ENCODE measurements at regions not wholly inside any gene's neighbourhood (a gene's known extent, or its start where the extent isn't known, plus 50 kb on each side); places are given as distances from the start of the nearest gene placed in this dataset.
A peak's percentile ranks its signal among the peaks of the same experiment; 100 is the strongest.
"Not testable (repeated sequence)": the region's sequence is repeated elsewhere in the genome, so short reads cannot be mapped to it uniquely, and the experiment has no call there.

- H3K9me3 ChIP-seq (ENCODE audit: control insufficient read depth, insufficient read depth, low read depth, low read length); H3K9ac ChIP-seq (ENCODE audit: low read length); H3K27ac ChIP-seq (ENCODE audit: low read depth, low read length); H3K4me1 ChIP-seq (ENCODE audit: control insufficient read depth, insufficient read depth, low read length); H3K36me3 ChIP-seq (ENCODE audit: control insufficient read depth, insufficient read depth, low read length): not testable (repeated sequence)
- Histone ChIP-seq H3K4me3 (ENCODE audit: low read depth, low read length) (peak overlapping the region; percentile 91), H3K27me3 (ENCODE audit: control insufficient read depth, insufficient read depth, low read length) (peaks cover 23% of the 10 kb centered on the region)
Measured at GRCh38 chr6:28836703-28837102, 87.1 kb downstream of the TRIM27 start.

DNA sequence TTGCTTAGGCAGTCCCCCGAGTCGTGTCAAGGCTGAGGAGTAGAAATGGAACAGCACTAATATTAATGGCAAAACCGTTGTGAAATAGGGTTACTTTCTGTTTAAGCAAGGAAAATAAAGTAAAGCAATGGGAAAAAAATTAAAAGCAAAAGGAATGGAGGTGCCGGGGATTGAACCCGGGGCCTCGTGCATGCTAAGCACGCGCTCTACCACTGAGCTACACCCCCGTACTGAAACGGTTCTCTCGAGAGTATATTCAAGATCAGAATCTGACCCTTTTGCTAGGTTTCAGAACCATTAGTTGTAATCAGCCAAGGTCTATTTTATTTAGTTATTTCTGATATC, 85.5 kb downstream of the TRIM27 start:
- Histone ChIP-seq H3K36me3 (ENCODE audit: control insufficient read depth, insufficient read depth, low read length) (no peaks in the 10 kb centered on the region), H3K9ac (ENCODE audit: low read length) (peak overlapping the region; percentile 78), H3K27me3 (ENCODE audit: control insufficient read depth, insufficient read depth, low read length) (peaks cover 22% of the 10 kb centered on the region), H3K9me3 (ENCODE audit: control insufficient read depth, insufficient read depth, low read depth, low read length) (no peaks in the 10 kb centered on the region), H3K4me1 (ENCODE audit: control insufficient read depth, insufficient read depth, low read length) (no peaks in the 10 kb centered on the region), H3K27ac (ENCODE audit: low read depth, low read length) (0 out of 2 replicates have a peak overlapping the region, but pooled peaks have one; percentile 15), H3K4me3 (ENCODE audit: low read depth, low read length) (peak overlapping the region; percentile 91)

GRCh38 chr6:28838634-28839442, 84.9 kb downstream of the TRIM27 start:
- no peaks in the 10 kb centered on the region for H3K4me1 ChIP-seq (ENCODE audit: control insufficient read depth, insufficient read depth, low read length)
- H3K4me3 ChIP-seq (ENCODE audit: low read depth, low read length) = peak overlapping the region; percentile 91
- no peaks in the 10 kb centered on the region for H3K36me3 ChIP-seq (ENCODE audit: control insufficient read depth, insufficient read depth, low read length)
- peak overlapping the region; percentile 72 for H3K9ac ChIP-seq (ENCODE audit: low read length)
- no peaks in the 10 kb centered on the region for H3K9me3 ChIP-seq (ENCODE audit: control insufficient read depth, insufficient read depth, low read depth, low read length)
- H3K27me3 ChIP-seq (ENCODE audit: control insufficient read depth, insufficient read depth, low read length) = peaks cover 16% of the 10 kb centered on the region
- peak overlapping the region; percentile 11; the same call in 1 of the 2 replicates for H3K27ac ChIP-seq (ENCODE audit: low read depth, low read length)

DNA sequence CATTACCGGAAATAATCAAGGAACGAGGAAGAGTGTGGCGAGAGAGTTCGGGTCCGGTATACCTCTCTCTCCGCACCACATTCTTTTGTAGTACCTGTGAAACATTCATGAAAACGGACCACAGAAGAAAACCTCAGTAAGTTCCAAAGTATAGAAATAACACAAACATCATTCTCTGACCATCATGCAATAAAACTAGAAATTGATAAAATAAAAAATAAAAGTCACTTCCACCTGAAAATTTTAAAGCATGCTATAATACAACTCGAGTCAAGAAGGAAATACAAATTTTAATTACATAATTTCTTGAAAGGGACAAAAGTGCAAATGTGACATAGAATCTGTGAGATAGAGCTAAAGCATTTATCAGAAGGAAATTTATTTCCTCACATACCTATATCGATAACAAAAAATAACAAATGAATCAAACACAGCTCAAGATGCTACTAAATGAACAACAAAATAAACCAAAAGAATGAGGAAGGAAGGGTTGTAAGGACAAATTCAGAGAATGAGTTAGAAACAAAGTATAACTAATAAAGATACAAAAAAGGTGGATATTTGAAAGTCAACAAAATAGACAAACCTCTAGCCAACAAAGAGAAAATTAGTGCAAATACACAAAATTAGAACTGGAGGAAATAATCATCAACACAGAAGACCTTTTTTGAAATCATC, 84.2 kb downstream of the TRIM27 start:
- H3K9ac ChIP-seq (ENCODE audit: low read length) = no peak overlapping the region
- H3K27ac ChIP-seq (ENCODE audit: low read depth, low read length) = no peak overlapping the region

GRCh38 chr6:28841290-28841689, 82.5 kb downstream of the TRIM27 start:
- peaks cover 12% of the 10 kb centered on the region for H3K27me3 ChIP-seq (ENCODE audit: control insufficient read depth, insufficient read depth, low read length)
- H3K36me3 ChIP-seq (ENCODE audit: control insufficient read depth, insufficient read depth, low read length) = no peaks in the 10 kb centered on the region
- H3K4me1 ChIP-seq (ENCODE audit: control insufficient read depth, insufficient read depth, low read length) = no peaks in the 10 kb centered on the region
- no peak overlapping the region for H3K9ac ChIP-seq (ENCODE audit: low read length)
- no peaks in the 10 kb centered on the region for H3K9me3 ChIP-seq (ENCODE audit: control insufficient read depth, insufficient read depth, low read depth, low read length)
- no peak overlapping the region for H3K4me3 ChIP-seq (ENCODE audit: low read depth, low read length)
- H3K27ac ChIP-seq (ENCODE audit: low read depth, low read length) = no peak overlapping the region

More for the DNA sequence above, 84.2 kb downstream of the TRIM27 start:
- peaks cover 12% of the 10 kb centered on the region for H3K27me3 ChIP-seq (ENCODE audit: control insufficient read depth, insufficient read depth, low read length)
- no peaks in the 10 kb centered on the region for H3K9me3 ChIP-seq (ENCODE audit: control insufficient read depth, insufficient read depth, low read depth, low read length)
- H3K4me3 ChIP-seq (ENCODE audit: low read depth, low read length) = peak overlapping the region; percentile 91
- H3K4me1 ChIP-seq (ENCODE audit: control insufficient read depth, insufficient read depth, low read length) = no peaks in the 10 kb centered on the region
- H3K36me3 ChIP-seq (ENCODE audit: control insufficient read depth, insufficient read depth, low read length) = no peaks in the 10 kb centered on the region

- peak overlapping the region; percentile 69 for H3K4me3 ChIP-seq (ENCODE audit: low read depth, low read length)
- H3K27ac ChIP-seq (ENCODE audit: low read depth, low read length); H3K36me3 ChIP-seq (ENCODE audit: control insufficient read depth, insufficient read depth, low read length); H3K27me3 ChIP-seq (ENCODE audit: control insufficient read depth, insufficient read depth, low read length); H3K9me3 ChIP-seq (ENCODE audit: control insufficient read depth, insufficient read depth, low read depth, low read length); H3K4me1 ChIP-seq (ENCODE audit: control insufficient read depth, insufficient read depth, low read length): not testable (repeated sequence)
- peak overlapping the region; percentile 58 for H3K9ac ChIP-seq (ENCODE audit: low read length)
Measured at GRCh38 chr6:28848756-28849155, 75.0 kb downstream of the TRIM27 start.

Data from HUES6 (cell line).